ENCODE measurements at regions not wholly inside any gene's neighbourhood (a gene's known extent, or its start where the extent isn't known, plus 50 kb on each side); places are given as distances from the start of the nearest gene placed in this dataset.

GRCh38 chr5:125034331-125034730 lies 287.9 kb upstream of the ZNF608 start:
- TF ChIP-seq, protein P1, sequence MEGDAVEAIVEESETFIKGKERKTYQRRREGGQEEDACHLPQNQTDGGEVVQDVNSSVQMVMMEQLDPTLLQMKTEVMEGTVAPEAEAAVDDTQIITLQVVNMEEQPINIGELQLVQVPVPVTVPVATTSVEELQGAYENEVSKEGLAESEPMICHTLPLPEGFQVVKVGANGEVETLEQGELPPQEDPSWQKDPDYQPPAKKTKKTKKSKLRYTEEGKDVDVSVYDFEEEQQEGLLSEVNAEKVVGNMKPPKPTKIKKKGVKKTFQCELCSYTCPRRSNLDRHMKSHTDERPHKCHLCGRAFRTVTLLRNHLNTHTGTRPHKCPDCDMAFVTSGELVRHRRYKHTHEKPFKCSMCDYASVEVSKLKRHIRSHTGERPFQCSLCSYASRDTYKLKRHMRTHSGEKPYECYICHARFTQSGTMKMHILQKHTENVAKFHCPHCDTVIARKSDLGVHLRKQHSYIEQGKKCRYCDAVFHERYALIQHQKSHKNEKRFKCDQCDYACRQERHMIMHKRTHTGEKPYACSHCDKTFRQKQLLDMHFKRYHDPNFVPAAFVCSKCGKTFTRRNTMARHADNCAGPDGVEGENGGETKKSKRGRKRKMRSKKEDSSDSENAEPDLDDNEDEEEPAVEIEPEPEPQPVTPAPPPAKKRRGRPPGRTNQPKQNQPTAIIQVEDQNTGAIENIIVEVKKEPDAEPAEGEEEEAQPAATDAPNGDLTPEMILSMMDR (IDR thresholded peaks at IDR 0.05; ENCODE audit: partially characterized antibody, unreplicated experiment), result no peak
- Mint-ChIP-seq H3K27ac (ENCODE audit: unreplicated experiment) (no peak overlapping the region), H3K27me3 (ENCODE audit: unreplicated experiment) (no peaks in the 10 kb centered on the region), H3K4me1 (ENCODE audit: low read depth, unreplicated experiment) (peaks cover 15% of the 10 kb centered on the region), H3K36me3 (ENCODE audit: unreplicated experiment) (no peaks in the 10 kb centered on the region), H3K4me3 (ENCODE audit: unreplicated experiment) (no peak overlapping the region), H3K9me3 (ENCODE audit: unreplicated experiment) (peaks cover 2% of the 10 kb centered on the region)
- no peak for DNase-seq

DNA sequence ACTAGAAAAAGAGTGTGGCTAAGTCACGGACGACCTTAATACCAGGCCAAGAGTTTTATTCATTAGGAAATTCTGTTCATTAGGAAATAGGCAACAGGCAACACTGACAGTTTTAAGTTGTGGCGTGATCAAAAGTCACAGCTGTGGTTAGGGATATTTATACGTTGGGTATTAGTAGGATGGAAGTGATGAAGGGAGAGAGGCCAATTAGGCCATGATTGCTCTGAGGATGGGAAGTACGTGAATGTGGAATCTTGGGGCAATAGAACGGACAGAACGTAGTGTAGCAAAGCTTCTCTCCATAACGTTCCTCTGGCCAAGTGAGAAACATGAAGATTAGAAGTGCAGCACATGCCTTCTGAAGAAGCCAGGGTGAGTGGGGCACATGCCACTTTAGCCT lies 290.1 kb upstream of the ZNF608 start:
- no peaks in the 10 kb centered on the region for H3K27me3 Mint-ChIP-seq (ENCODE audit: unreplicated experiment)
- H3K4me3 Mint-ChIP-seq (ENCODE audit: unreplicated experiment), result no peak overlapping the region
- peaks cover 8% of the 10 kb centered on the region for H3K4me1 Mint-ChIP-seq (ENCODE audit: low read depth, unreplicated experiment)
- TF ChIP-seq, protein P1 (IDR thresholded peaks at IDR 0.05; ENCODE audit: partially characterized antibody, unreplicated experiment), result no peak
- no peak overlapping the region for H3K27ac Mint-ChIP-seq (ENCODE audit: unreplicated experiment)
- H3K9me3 Mint-ChIP-seq (ENCODE audit: unreplicated experiment), result peaks cover 2% of the 10 kb centered on the region
- no peak for DNase-seq
- no peaks in the 10 kb centered on the region for H3K36me3 Mint-ChIP-seq (ENCODE audit: unreplicated experiment)

DNA sequence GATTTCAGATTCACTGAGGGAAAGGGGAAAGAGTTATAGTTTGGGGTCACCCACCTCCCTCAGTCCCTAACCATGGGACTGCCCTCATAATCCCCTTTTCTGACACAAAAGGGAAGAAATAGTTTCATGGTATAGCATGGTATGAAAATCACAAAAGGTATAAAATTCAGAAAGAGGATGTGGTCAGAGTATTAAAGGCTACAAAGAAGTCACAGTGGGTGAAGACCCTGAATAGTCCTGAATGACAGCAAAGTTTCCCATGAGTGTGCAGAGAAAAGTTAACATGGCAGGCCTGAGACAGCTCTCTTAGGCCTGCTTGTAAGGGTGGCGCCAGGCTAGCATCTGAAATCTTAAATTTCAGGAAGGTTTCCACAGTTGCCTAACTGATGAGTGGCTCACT lies 290.6 kb upstream of the ZNF608 start:
- Mint-ChIP-seq H3K36me3 (ENCODE audit: unreplicated experiment) (no peaks in the 10 kb centered on the region), H3K4me3 (ENCODE audit: unreplicated experiment) (no peak overlapping the region), H3K9me3 (ENCODE audit: unreplicated experiment) (peaks cover 2% of the 10 kb centered on the region)

DNA sequence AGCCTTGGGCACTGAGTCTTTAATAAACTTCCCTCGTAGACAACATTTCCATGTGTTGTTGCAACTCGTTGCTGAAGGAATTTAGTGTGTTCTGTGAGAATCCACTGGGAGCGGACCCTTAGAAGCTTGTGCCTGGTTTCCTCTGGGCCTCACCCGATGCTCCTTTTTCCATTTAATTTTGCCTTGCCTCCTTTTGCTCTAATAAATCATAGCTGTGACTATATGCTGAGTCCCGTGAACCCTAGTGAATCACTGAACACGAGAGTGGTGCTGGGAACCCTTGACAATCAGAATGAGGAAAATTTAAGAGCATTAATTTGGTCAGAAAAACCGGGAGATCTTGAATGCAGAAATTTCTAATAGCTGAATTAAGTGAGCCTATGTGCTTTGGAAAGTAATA lies 291.1 kb upstream of the ZNF608 start:
- H3K4me1 Mint-ChIP-seq (ENCODE audit: low read depth, unreplicated experiment), result peaks cover 11% of the 10 kb centered on the region
- H3K9me3 Mint-ChIP-seq (ENCODE audit: unreplicated experiment), result peaks cover 2% of the 10 kb centered on the region
- TF ChIP-seq, protein P1 (IDR thresholded peaks at IDR 0.05; ENCODE audit: partially characterized antibody, unreplicated experiment), result no peak
- H3K27me3 Mint-ChIP-seq (ENCODE audit: unreplicated experiment), result no peaks in the 10 kb centered on the region
- no peak overlapping the region for H3K27ac Mint-ChIP-seq (ENCODE audit: unreplicated experiment)
- no peak for DNase-seq
- no peaks in the 10 kb centered on the region for H3K36me3 Mint-ChIP-seq (ENCODE audit: unreplicated experiment)
- H3K4me3 Mint-ChIP-seq (ENCODE audit: unreplicated experiment), result no peak overlapping the region

More for the DNA sequence above, 290.6 kb upstream of the ZNF608 start:
- Mint-ChIP-seq H3K4me1 (ENCODE audit: low read depth, unreplicated experiment) (peaks cover 9% of the 10 kb centered on the region), H3K27me3 (ENCODE audit: unreplicated experiment) (no peaks in the 10 kb centered on the region), H3K27ac (ENCODE audit: unreplicated experiment) (no peak overlapping the region)
- no peak for DNase-seq
- TF ChIP-seq, protein P1 (IDR thresholded peaks at IDR 0.05; ENCODE audit: partially characterized antibody, unreplicated experiment), result no peak

DNA sequence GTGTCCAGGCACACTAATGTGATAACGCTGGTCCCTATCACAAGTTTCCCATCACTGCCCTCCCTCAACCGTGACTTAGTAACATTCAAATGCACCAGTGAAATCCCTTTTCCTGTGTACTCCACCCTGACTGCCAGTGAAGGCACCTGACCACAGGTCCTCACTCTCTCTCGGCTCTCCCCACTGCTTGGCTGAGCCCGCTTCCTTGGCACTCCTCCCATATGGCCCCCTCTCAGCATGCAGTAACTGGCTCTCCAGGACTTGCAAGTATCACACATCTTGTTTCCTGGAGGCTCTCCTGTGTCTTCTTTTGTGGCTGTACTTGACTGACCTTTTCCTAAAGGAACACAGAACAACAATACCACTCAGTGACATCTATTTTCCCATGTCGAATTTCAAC lies 292.0 kb upstream of the ZNF608 start:
- TF ChIP-seq, protein P1 (IDR thresholded peaks at IDR 0.05; ENCODE audit: partially characterized antibody, unreplicated experiment), result no peak
- peaks cover 18% of the 10 kb centered on the region for H3K4me1 Mint-ChIP-seq (ENCODE audit: low read depth, unreplicated experiment)
- H3K9me3 Mint-ChIP-seq (ENCODE audit: unreplicated experiment), result peaks cover 2% of the 10 kb centered on the region
- H3K36me3 Mint-ChIP-seq (ENCODE audit: unreplicated experiment), result no peaks in the 10 kb centered on the region
- H3K27ac Mint-ChIP-seq (ENCODE audit: unreplicated experiment), result no peak overlapping the region
- no peak for DNase-seq
- no peaks in the 10 kb centered on the region for H3K27me3 Mint-ChIP-seq (ENCODE audit: unreplicated experiment)
- H3K4me3 Mint-ChIP-seq (ENCODE audit: unreplicated experiment), result no peak overlapping the region

Measured in glutamatergic neuron (in vitro differentiated cells).